BLaER1 treated with 17β-estradiol and CSF1 and Interleukin-3, amounts not matched to agents 10 nM and 100 nM (cell line): ENCODE measurements at regions not wholly inside any gene's neighbourhood (a gene's known extent, or its start where the extent isn't known, plus 50 kb on each side); places are given as distances from the start of the nearest gene placed in this dataset.
A peak's percentile ranks its signal among the peaks of the same experiment; 100 is the strongest.
"Not testable (repeated sequence)": the region's sequence is repeated elsewhere in the genome, so short reads cannot be mapped to it uniquely, and the experiment has no call there.

Source experiments
- H3K27ac ChIP-seq, 11 experiments: shearing (Covaris generic); formaldehyde crosslinking; 2 replicates each; pipeline ENCODE4 v1.8.1; 2022
- H3K27me3 ChIP-seq, 11 experiments: shearing (Covaris generic); formaldehyde crosslinking; 2 replicates each; pipeline ENCODE4 v1.8.1; 2022
- H3K36me3 ChIP-seq, 11 experiments: shearing (Covaris generic); formaldehyde crosslinking; 2 replicates each; pipeline ENCODE4 v1.8.1; 2022
- H3K4me1 ChIP-seq, 10 experiments: shearing (Covaris generic); formaldehyde crosslinking; 2 replicates each; pipeline ENCODE4 v1.8.1; 2022
- H3K4me2 ChIP-seq, 11 experiments: shearing (Covaris generic); formaldehyde crosslinking; 2 replicates each; pipeline ENCODE4 v1.8.1; 2022
- H3K4me3 ChIP-seq, 10 experiments: shearing (Covaris generic); formaldehyde crosslinking; 2 replicates each; pipeline ENCODE4 v1.8.1; 2022
- H3K9ac ChIP-seq, 11 experiments: shearing (Covaris generic); formaldehyde crosslinking; 2 replicates each; pipeline ENCODE4 v1.8.1; 2022
- H3K9me3 ChIP-seq, 11 experiments: shearing (Covaris generic); formaldehyde crosslinking; replicated peaks in 1 of 11; 2 replicates each; pipeline ENCODE4 v1.8.1; 2022
- H4K20me1 ChIP-seq, 11 experiments: shearing (Covaris generic); formaldehyde crosslinking; 2 replicates each; pipeline ENCODE4 v1.8.1; 2022
- Cebpa-rat ChIP-seq, 11 experiments: shearing (Covaris generic); IDR thresholded peaks; 2 replicates each; pipeline ENCODE4 v1.8.1; 2022

GRCh38 chr6:27539551-27539950 is 66.6 kb upstream of the ZNF184 start:
- no peak overlapping the region for H3K4me3 ChIP-seq
- H3K27ac ChIP-seq, result no peak overlapping the region
- H4K20me1 ChIP-seq, result no peaks in the 10 kb centered on the region
- H3K36me3 ChIP-seq, result no peaks in the 10 kb centered on the region
- H3K9me3 ChIP-seq, result peaks cover 0 to 1% (median 0%) of the 10 kb centered on the region in 11 experiments; a peak in 2 of 22 replicates
- no peak overlapping the region for H3K4me2 ChIP-seq
- H3K27me3 ChIP-seq, result no peaks in the 10 kb centered on the region
- no peak for TF ChIP-seq Cebpa-rat (IDR thresholded peaks at IDR 0.05)
- H3K4me1 ChIP-seq, result no peaks in the 10 kb centered on the region
- no peak overlapping the region for H3K9ac ChIP-seq

- Histone ChIP-seq H3K27ac (no peak overlapping the region), H3K4me1 (peaks cover 0 to 11% (median 7%) of the 10 kb centered on the region in 10 experiments; a peak in 13 of 20 replicates), H3K4me2 (peak overlapping the region in 9 of 11 experiments; percentile 5 to 55 (median 38); a peak in 15 of 22 replicates), H3K36me3 (no peaks in the 10 kb centered on the region), H3K4me3 (no peak overlapping the region), H3K9ac (no peak overlapping the region), H3K27me3 (no peaks in the 10 kb centered on the region), H4K20me1 (no peaks in the 10 kb centered on the region), H3K9me3 (peaks cover 4 to 11% (median 6%) of the 10 kb centered on the region in 11 experiments; a peak in 12 of 22 replicates)
- TF ChIP-seq Cebpa-rat (IDR thresholded peaks at IDR 0.05), result no peak
Measured at GRCh38 chr6:27532820-27533538, 60.1 kb upstream of the ZNF184 start.

- H3K27me3 ChIP-seq, result no peaks in the 10 kb centered on the region
- peak overlapping the region in 1 of 11 experiments; percentile 55; a peak in 1 of 22 replicates for H3K4me2 ChIP-seq
- H3K4me3 ChIP-seq, result no peak overlapping the region
- peaks cover 4 to 11% (median 6%) of the 10 kb centered on the region in 11 experiments; a peak in 12 of 22 replicates for H3K9me3 ChIP-seq
- no peaks in the 10 kb centered on the region for H3K36me3 ChIP-seq
- no peak overlapping the region for H3K27ac ChIP-seq
- no peak for TF ChIP-seq Cebpa-rat (IDR thresholded peaks at IDR 0.05)
- no peak overlapping the region for H3K9ac ChIP-seq
- H4K20me1 ChIP-seq, result no peaks in the 10 kb centered on the region
- peaks cover 0 to 11% (median 7%) of the 10 kb centered on the region in 10 experiments; a peak in 13 of 20 replicates for H3K4me1 ChIP-seq
Measured at GRCh38 chr6:27531772-27532459, 59.0 kb upstream of the ZNF184 start.

GRCh38 chr6:27529796-27530195 is 56.9 kb upstream of the ZNF184 start:
- not testable (repeated sequence) for H3K9ac ChIP-seq, H3K27ac ChIP-seq, H4K20me1 ChIP-seq, H3K4me2 ChIP-seq, H3K36me3 ChIP-seq, H3K27me3 ChIP-seq, H3K4me3 ChIP-seq
- peaks cover 0 to 11% (median 7%) of the 10 kb centered on the region in 10 experiments; a peak in 13 of 20 replicates for H3K4me1 ChIP-seq
- H3K9me3 ChIP-seq, result peaks cover 4 to 11% (median 6%) of the 10 kb centered on the region in 11 experiments; a peak in 12 of 22 replicates

GRCh38 chr6:27528714-27529113 is 55.8 kb upstream of the ZNF184 start:
- no peak for TF ChIP-seq Cebpa-rat (IDR thresholded peaks at IDR 0.05)
- Histone ChIP-seq H3K4me3 (no peak overlapping the region), H3K9ac (no peak overlapping the region), H4K20me1 (no peaks in the 10 kb centered on the region), H3K27me3 (no peaks in the 10 kb centered on the region), H3K4me1 (peaks cover 0 to 11% (median 7%) of the 10 kb centered on the region in 10 experiments; a peak in 13 of 20 replicates), H3K36me3 (no peaks in the 10 kb centered on the region), H3K4me2 (no peak overlapping the region), H3K9me3 (peaks cover 4 to 11% (median 6%) of the 10 kb centered on the region in 11 experiments; a peak in 12 of 22 replicates), H3K27ac (no peak overlapping the region)
